ENCODE measurements at regions not wholly inside any gene's neighbourhood (a gene's known extent, or its start where the extent isn't known, plus 50 kb on each side); places are given as distances from the start of the nearest gene placed in this dataset.

DNA sequence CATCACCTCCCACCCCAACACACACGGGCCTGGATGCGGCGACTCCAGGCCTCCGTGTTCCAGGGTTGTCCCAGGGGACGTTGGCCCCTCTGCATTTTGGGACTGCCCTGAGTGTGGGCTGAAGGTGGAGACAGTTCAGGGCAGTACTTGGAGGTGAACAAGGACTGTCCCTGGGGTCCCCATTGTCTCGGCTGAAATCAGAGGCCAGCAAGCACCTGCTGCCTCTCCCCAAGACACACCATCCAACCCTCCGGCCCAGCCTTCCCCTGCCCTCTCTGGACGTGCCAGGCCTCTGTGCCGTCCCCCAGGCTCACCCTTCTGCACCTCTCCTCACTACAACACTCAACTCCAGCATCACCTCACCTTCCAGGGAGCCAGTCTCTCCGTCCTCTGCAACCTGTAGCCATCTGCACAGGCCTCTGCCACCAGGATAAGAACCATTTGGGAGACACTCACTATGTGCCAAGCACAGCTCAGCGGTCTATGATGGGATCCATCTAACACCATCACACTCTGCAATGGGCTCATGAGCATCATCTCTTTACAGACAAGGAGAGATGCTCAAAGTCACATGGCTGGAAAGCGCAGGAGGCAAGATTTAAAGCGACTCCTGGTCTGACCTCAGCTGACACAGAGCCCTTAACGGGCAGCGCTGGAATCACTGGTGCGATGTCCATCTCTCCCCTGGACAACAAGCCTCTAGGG, 104.5 kb upstream of the SEC14L1 start:
- Histone ChIP-seq H3K36me3 (no peaks in the 10 kb centered on the region), H3K27ac (no peak overlapping the region), H3K9me3 (no peaks in the 10 kb centered on the region), H3K27me3 (replicated peaks; ENCODE audit: insufficient read depth) (no peaks in the 10 kb centered on the region), H3K4me3 (no peak overlapping the region), H3K4me1 (replicated peaks) (no peaks in the 10 kb centered on the region)
- DNase-seq (ENCODE audit: low spot score) = no peak
- TF ChIP-seq, protein P1, sequence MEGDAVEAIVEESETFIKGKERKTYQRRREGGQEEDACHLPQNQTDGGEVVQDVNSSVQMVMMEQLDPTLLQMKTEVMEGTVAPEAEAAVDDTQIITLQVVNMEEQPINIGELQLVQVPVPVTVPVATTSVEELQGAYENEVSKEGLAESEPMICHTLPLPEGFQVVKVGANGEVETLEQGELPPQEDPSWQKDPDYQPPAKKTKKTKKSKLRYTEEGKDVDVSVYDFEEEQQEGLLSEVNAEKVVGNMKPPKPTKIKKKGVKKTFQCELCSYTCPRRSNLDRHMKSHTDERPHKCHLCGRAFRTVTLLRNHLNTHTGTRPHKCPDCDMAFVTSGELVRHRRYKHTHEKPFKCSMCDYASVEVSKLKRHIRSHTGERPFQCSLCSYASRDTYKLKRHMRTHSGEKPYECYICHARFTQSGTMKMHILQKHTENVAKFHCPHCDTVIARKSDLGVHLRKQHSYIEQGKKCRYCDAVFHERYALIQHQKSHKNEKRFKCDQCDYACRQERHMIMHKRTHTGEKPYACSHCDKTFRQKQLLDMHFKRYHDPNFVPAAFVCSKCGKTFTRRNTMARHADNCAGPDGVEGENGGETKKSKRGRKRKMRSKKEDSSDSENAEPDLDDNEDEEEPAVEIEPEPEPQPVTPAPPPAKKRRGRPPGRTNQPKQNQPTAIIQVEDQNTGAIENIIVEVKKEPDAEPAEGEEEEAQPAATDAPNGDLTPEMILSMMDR (IDR thresholded peaks at IDR 0.05) = no peak
- TF ChIP-seq POLR2AphosphoS5 (IDR thresholded peaks at IDR 0.05) (no peak), POLR2A (IDR thresholded peaks at IDR 0.05) (no peak)
- WGBS = 84% methylated on average over 16 of the region's 16 CpGs
- intact Hi-C loops (cut with DNase I) = no loop called here

- Histone ChIP-seq H3K4me1 (replicated peaks) (no peaks in the 10 kb centered on the region), H3K27me3 (replicated peaks; ENCODE audit: insufficient read depth) (no peaks in the 10 kb centered on the region), H3K4me3 (no peak overlapping the region), H3K27ac (no peak overlapping the region), H3K36me3 (no peaks in the 10 kb centered on the region), H3K9me3 (no peaks in the 10 kb centered on the region)
- 32% methylated on average over 23 of the region's 23 CpGs for WGBS
- TF ChIP-seq POLR2A (IDR thresholded peaks at IDR 0.05) (no peak), POLR2AphosphoS5 (IDR thresholded peaks at IDR 0.05) (no peak)
- TF ChIP-seq, protein P1 (IDR thresholded peaks at IDR 0.05) = no peak
- intact Hi-C loops (cut with DNase I) = no loop called here
- DNase-seq (ENCODE audit: low spot score) = no peak
Observed at GRCh38 chr17:77036841-77037381, 103.9 kb upstream of the SEC14L1 start.

- intact Hi-C loops (cut with DNase I) = no loop called here
- no peaks in the 10 kb centered on the region for H3K9me3 ChIP-seq
- H3K4me3 ChIP-seq = no peak overlapping the region
- 78% methylated on average over 7 of the region's 7 CpGs for WGBS
- H3K27me3 ChIP-seq (replicated peaks; ENCODE audit: insufficient read depth) = no peaks in the 10 kb centered on the region
- H3K27ac ChIP-seq = no peak overlapping the region
- no peak for DNase-seq (ENCODE audit: low spot score)
- H3K36me3 ChIP-seq = no peaks in the 10 kb centered on the region
- TF ChIP-seq, protein P1 (IDR thresholded peaks at IDR 0.05) = no peak
- TF ChIP-seq POLR2A (IDR thresholded peaks at IDR 0.05) (no peak), POLR2AphosphoS5 (IDR thresholded peaks at IDR 0.05) (no peak)
- no peaks in the 10 kb centered on the region for H3K4me1 ChIP-seq (replicated peaks)
Observed at GRCh38 chr17:77037943-77038342, 102.8 kb upstream of the SEC14L1 start.

- TF ChIP-seq, protein P1 (IDR thresholded peaks at IDR 0.05) = no peak
- TF ChIP-seq POLR2A (IDR thresholded peaks at IDR 0.05) = no peak
- no peak for TF ChIP-seq POLR2AphosphoS5 (IDR thresholded peaks at IDR 0.05)
- intact Hi-C loops (cut with DNase I) = no loop called here
- H3K4me3 ChIP-seq = no peak overlapping the region
- H3K27ac ChIP-seq = no peak overlapping the region
- 87% methylated on average over 20 of the region's 20 CpGs for WGBS
- H3K27me3 ChIP-seq (replicated peaks; ENCODE audit: insufficient read depth) = no peaks in the 10 kb centered on the region
- no peak for DNase-seq (ENCODE audit: low spot score)
- H3K4me1 ChIP-seq (replicated peaks) = no peaks in the 10 kb centered on the region
- H3K9me3 ChIP-seq = no peaks in the 10 kb centered on the region
- H3K36me3 ChIP-seq = no peaks in the 10 kb centered on the region
Observed at GRCh38 chr17:77038884-77039555, 101.7 kb upstream of the SEC14L1 start.
